HG03432 (cell line): ENCODE measurements at regions not wholly inside any gene's neighbourhood (a gene's known extent, or its start where the extent isn't known, plus 50 kb on each side); places are given as distances from the start of the nearest gene placed in this dataset.

Experiments
- ATAC-seq: cut with Tn5 transposase; IDR thresholded peaks from one replicate; pipeline ENCODE4 v1.9.1; 2021; ENCODE audit warnings: mild to moderate bottlenecking, moderate library complexity; ENCODE audit not compliant: unreplicated experiment

GRCh38 chr6:139590206-139590605 is 215.8 kb upstream of the CITED2 start:
- no peak for ATAC-seq

GRCh38 chr6:139588734-139589593 is 214.5 kb upstream of the CITED2 start:
- no peak for ATAC-seq

- ATAC-seq = no peak
Observed at GRCh38 chr6:139588076-139588639, 213.7 kb upstream of the CITED2 start.

- no peak for ATAC-seq
Observed at GRCh38 chr6:139587469-139587868, 213.0 kb upstream of the CITED2 start.

GRCh38 chr6:139586273-139586672 is 211.8 kb upstream of the CITED2 start:
- ATAC-seq = no peak

- no peak for ATAC-seq
Observed at GRCh38 chr6:139584599-139584998, 210.2 kb upstream of the CITED2 start.

GRCh38 chr6:139583420-139583819 is 209.0 kb upstream of the CITED2 start:
- ATAC-seq = no peak

GRCh38 chr6:139582956-139583355 is 208.5 kb upstream of the CITED2 start:
- no peak for ATAC-seq

- ATAC-seq = no peak
Observed at GRCh38 chr6:139581485-139581865, 207.0 kb upstream of the CITED2 start.

- ATAC-seq = peak; percentile 94
Observed at GRCh38 chr6:139580592-139581484, 206.4 kb upstream of the CITED2 start.

- no peak for ATAC-seq
Observed at GRCh38 chr6:139577763-139578604, 203.5 kb upstream of the CITED2 start.

GRCh38 chr6:139577124-139577762 is 202.8 kb upstream of the CITED2 start:
- no peak for ATAC-seq

- ATAC-seq = no peak
Observed at GRCh38 chr6:139572001-139572400, 197.6 kb upstream of the CITED2 start.

- no peak for ATAC-seq
Observed at GRCh38 chr6:139570166-139570565, 195.7 kb upstream of the CITED2 start.

- ATAC-seq = no peak
Observed at GRCh38 chr6:139569566-139569965, 195.1 kb upstream of the CITED2 start.

- ATAC-seq = no peak
Observed at GRCh38 chr6:139568956-139569538, 194.6 kb upstream of the CITED2 start.

- ATAC-seq = peak; percentile 62
Observed at GRCh38 chr6:139568151-139568955, 193.9 kb upstream of the CITED2 start.

- ATAC-seq = no peak
Observed at GRCh38 chr6:139567095-139567494, 192.6 kb upstream of the CITED2 start.

GRCh38 chr6:139565591-139565990 is 191.1 kb upstream of the CITED2 start:
- ATAC-seq = no peak
